ENCODE measurements at regions not wholly inside any gene's neighbourhood (a gene's known extent, or its start where the extent isn't known, plus 50 kb on each side); places are given as distances from the start of the nearest gene placed in this dataset.

DNA sequence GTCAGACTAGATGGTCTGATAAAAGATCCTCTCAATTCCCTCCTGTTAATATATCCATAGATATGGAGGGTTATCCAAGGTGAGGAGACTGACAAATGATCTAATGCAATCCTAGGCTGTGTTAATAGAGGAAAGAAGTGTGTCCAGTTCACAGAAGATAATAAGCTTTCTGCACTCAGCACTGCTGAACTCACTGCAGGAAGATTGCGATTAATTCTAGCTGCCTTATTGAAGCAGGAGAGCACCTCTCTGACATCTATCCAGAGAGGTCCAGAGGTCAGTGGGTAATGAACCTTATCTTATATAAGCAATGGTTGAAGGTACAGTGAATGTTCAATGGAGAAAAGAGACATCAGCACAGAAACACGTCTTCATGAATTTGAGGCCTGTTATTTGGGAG lies 75.9 kb upstream of the SLC10A2 start:
- TF ChIP-seq, protein P1, sequence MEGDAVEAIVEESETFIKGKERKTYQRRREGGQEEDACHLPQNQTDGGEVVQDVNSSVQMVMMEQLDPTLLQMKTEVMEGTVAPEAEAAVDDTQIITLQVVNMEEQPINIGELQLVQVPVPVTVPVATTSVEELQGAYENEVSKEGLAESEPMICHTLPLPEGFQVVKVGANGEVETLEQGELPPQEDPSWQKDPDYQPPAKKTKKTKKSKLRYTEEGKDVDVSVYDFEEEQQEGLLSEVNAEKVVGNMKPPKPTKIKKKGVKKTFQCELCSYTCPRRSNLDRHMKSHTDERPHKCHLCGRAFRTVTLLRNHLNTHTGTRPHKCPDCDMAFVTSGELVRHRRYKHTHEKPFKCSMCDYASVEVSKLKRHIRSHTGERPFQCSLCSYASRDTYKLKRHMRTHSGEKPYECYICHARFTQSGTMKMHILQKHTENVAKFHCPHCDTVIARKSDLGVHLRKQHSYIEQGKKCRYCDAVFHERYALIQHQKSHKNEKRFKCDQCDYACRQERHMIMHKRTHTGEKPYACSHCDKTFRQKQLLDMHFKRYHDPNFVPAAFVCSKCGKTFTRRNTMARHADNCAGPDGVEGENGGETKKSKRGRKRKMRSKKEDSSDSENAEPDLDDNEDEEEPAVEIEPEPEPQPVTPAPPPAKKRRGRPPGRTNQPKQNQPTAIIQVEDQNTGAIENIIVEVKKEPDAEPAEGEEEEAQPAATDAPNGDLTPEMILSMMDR (IDR thresholded peaks at IDR 0.05) = no peak
- no peak for TF ChIP-seq POLR2AphosphoS5 (IDR thresholded peaks at IDR 0.05)

Data from esophagus muscularis mucosa (tissue), 3 donors.